ENCODE measurements at regions not wholly inside any gene's neighbourhood (a gene's known extent, or its start where the extent isn't known, plus 50 kb on each side); places are given as distances from the start of the nearest gene placed in this dataset.
"Not testable (repeated sequence)": the region's sequence is repeated elsewhere in the genome, so short reads cannot be mapped to it uniquely, and the experiment has no call there.

DNA sequence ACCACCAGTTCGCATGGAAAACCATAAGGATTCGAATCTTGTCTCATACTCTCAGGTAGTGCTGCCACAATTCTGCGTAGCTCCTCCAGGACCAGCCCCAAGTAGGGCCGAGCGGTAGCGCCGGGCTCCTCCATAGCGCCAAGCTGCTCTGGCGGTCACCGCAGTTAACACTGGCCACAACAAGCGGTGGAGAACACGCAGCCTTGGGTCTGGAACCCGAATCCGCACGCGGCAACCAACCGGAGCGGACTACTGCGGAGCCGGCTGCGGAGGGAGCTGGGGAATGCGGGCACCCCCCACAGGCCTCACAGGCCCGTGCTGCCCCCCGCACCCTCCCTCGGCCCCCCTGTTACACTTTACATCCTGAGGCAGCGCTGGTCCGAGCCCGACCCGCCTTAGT, 531.5 kb downstream of the STK39 start:
- DNase-seq (ENCODE audit: low read depth, low spot score) (no peak), ATAC-seq (no peak)
- H3K9me3 ChIP-seq (ENCODE audit: control insufficient read depth, insufficient read depth, low read depth, low read length) = no peaks in the 10 kb centered on the region
- in situ Hi-C loops (cut with HindIII; ENCODE audit: low pct_unique_long_range_greater_than_20kb, low sequenced_read_pairs) = no loop called here
- intact Hi-C loops (cut with micrococcal nuclease; ENCODE audit: unreplicated experiment) = no loop called here
- H3K4me3 ChIP-seq (ENCODE audit: low read depth in 2 of 2, low read length in 2 of 2) = no peak overlapping the region
- no peaks in the 10 kb centered on the region for H3K36me3 ChIP-seq (ENCODE audit: control insufficient read depth, insufficient read depth, low read length)
- H3K4me1 ChIP-seq (ENCODE audit: control insufficient read depth, insufficient read depth, low read length) = no peaks in the 10 kb centered on the region
- no TSS peak for BruUV-seq (replicated peaks)
- H3K27me3 ChIP-seq (ENCODE audit: control insufficient read depth, insufficient read depth, low read length) = no peaks in the 10 kb centered on the region
- no peak for TF ChIP-seq POLR2AphosphoS5 (IDR thresholded peaks at IDR 0.05; ENCODE audit: low read depth, low read length)
- no peak for TF ChIP-seq SIN3A (IDR thresholded peaks at IDR 0.05; ENCODE audit: borderline replicate concordance, insufficient read depth, low read depth, low read length)
- TF ChIP-seq, protein P1, sequence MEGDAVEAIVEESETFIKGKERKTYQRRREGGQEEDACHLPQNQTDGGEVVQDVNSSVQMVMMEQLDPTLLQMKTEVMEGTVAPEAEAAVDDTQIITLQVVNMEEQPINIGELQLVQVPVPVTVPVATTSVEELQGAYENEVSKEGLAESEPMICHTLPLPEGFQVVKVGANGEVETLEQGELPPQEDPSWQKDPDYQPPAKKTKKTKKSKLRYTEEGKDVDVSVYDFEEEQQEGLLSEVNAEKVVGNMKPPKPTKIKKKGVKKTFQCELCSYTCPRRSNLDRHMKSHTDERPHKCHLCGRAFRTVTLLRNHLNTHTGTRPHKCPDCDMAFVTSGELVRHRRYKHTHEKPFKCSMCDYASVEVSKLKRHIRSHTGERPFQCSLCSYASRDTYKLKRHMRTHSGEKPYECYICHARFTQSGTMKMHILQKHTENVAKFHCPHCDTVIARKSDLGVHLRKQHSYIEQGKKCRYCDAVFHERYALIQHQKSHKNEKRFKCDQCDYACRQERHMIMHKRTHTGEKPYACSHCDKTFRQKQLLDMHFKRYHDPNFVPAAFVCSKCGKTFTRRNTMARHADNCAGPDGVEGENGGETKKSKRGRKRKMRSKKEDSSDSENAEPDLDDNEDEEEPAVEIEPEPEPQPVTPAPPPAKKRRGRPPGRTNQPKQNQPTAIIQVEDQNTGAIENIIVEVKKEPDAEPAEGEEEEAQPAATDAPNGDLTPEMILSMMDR (IDR thresholded peaks at IDR 0.05) = no peak
- CTCF ChIA-PET = no interaction called here
- POLR2A ChIA-PET = no interaction called here
- no peak overlapping the region for H3K27ac ChIP-seq (ENCODE audit: low read length)

DNA sequence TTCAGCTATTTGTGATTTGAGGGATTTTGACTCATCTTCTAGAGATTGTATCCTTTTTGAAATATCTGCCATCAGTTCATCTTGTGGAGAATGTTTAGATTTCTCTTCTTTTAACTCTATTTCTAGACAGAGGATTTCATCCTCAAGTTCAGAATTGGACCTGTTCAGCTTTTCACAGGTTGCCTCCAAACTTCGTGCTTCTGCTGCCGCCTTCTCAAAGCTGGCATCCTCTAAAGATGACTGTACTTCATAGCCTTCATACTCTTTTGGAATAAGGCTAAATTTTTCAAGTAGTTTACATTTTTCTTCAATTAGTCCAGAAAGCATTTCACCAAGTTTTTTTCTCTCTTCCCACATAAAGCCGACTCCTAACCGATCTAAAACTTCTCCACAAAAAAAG, 531.9 kb downstream of the STK39 start:
- intact Hi-C loops (cut with micrococcal nuclease; ENCODE audit: unreplicated experiment); CTCF ChIA-PET; H3K27ac ChIP-seq (ENCODE audit: low read length); BruUV-seq (replicated peaks); DNase-seq (ENCODE audit: low read depth, low spot score); H3K4me1 ChIP-seq (ENCODE audit: control insufficient read depth, insufficient read depth, low read length); POLR2A ChIA-PET; H3K4me3 ChIP-seq (ENCODE audit: low read depth in 2 of 2, low read length in 2 of 2); H3K9me3 ChIP-seq (ENCODE audit: control insufficient read depth, insufficient read depth, low read depth, low read length); H3K27me3 ChIP-seq (ENCODE audit: control insufficient read depth, insufficient read depth, low read length); in situ Hi-C loops (cut with HindIII; ENCODE audit: low pct_unique_long_range_greater_than_20kb, low sequenced_read_pairs); ATAC-seq; H3K36me3 ChIP-seq (ENCODE audit: control insufficient read depth, insufficient read depth, low read length): not testable (repeated sequence)

DNA sequence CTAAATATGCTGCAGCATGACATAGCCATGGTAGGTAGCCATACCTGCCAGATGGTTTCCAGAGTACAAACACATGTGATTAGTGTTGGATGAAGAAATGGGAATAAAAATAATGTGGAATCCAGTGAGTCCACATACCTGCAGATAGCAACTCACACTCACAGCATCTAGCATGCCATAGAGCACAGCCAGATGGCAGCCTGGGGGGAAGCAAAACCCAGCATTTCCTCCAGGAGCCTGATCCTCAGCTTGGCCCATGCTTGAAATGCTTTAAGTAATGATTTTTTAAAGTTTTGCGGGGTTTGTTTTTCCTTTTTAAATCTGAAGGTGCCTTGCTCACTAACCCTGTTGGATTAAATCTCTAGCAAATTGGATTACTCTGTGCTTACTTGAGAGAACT, 535.1 kb downstream of the STK39 start:
- Histone ChIP-seq H3K9me3 (ENCODE audit: control insufficient read depth, insufficient read depth, low read depth, low read length) (no peaks in the 10 kb centered on the region), H3K4me3 (ENCODE audit: low read depth in 2 of 2, low read length in 2 of 2) (no peak overlapping the region), H3K4me1 (ENCODE audit: control insufficient read depth, insufficient read depth, low read length) (no peaks in the 10 kb centered on the region), H3K36me3 (ENCODE audit: control insufficient read depth, insufficient read depth, low read length) (no peaks in the 10 kb centered on the region), H3K27me3 (ENCODE audit: control insufficient read depth, insufficient read depth, low read length) (no peaks in the 10 kb centered on the region), H3K27ac (ENCODE audit: low read length) (no peak overlapping the region)
- TF ChIP-seq, protein P2, sequence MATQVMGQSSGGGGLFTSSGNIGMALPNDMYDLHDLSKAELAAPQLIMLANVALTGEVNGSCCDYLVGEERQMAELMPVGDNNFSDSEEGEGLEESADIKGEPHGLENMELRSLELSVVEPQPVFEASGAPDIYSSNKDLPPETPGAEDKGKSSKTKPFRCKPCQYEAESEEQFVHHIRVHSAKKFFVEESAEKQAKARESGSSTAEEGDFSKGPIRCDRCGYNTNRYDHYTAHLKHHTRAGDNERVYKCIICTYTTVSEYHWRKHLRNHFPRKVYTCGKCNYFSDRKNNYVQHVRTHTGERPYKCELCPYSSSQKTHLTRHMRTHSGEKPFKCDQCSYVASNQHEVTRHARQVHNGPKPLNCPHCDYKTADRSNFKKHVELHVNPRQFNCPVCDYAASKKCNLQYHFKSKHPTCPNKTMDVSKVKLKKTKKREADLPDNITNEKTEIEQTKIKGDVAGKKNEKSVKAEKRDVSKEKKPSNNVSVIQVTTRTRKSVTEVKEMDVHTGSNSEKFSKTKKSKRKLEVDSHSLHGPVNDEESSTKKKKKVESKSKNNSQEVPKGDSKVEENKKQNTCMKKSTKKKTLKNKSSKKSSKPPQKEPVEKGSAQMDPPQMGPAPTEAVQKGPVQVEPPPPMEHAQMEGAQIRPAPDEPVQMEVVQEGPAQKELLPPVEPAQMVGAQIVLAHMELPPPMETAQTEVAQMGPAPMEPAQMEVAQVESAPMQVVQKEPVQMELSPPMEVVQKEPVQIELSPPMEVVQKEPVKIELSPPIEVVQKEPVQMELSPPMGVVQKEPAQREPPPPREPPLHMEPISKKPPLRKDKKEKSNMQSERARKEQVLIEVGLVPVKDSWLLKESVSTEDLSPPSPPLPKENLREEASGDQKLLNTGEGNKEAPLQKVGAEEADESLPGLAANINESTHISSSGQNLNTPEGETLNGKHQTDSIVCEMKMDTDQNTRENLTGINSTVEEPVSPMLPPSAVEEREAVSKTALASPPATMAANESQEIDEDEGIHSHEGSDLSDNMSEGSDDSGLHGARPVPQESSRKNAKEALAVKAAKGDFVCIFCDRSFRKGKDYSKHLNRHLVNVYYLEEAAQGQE (IDR thresholded peaks at IDR 0.05; ENCODE audit: insufficient read depth in 1 of 2, low read depth in 2 of 2, low read length in 1 of 2) = no peak
- TF ChIP-seq TCF7L2 (IDR thresholded peaks at IDR 0.05; ENCODE audit: low read depth, low read length) (no peak), POLR2AphosphoS5 (IDR thresholded peaks at IDR 0.05; ENCODE audit: low read depth, low read length) (no peak), SIN3A (IDR thresholded peaks at IDR 0.05; ENCODE audit: borderline replicate concordance, insufficient read depth, low read depth, low read length) (no peak)
- TF ChIP-seq, protein P1 (IDR thresholded peaks at IDR 0.05) = no peak
- in situ Hi-C loops (cut with HindIII; ENCODE audit: low pct_unique_long_range_greater_than_20kb, low sequenced_read_pairs) (no loop called here), intact Hi-C loops (cut with micrococcal nuclease; ENCODE audit: unreplicated experiment) (no loop called here)
- no TSS peak for BruUV-seq (replicated peaks)
- CTCF ChIA-PET = no interaction called here
- DNase-seq (ENCODE audit: low read depth, low spot score) (no peak), ATAC-seq (no peak)
- POLR2A ChIA-PET = no interaction called here
